B cell (primary cell): ENCODE measurements at regions not wholly inside any gene's neighbourhood (a gene's known extent, or its start where the extent isn't known, plus 50 kb on each side); places are given as distances from the start of the nearest gene placed in this dataset.
A peak's percentile ranks its signal among the peaks of the same experiment; 100 is the strongest.

Source experiments
- ATAC-seq: fragments of 200-7000 bp; cut with Tn5 transposase; one replicate; pipeline ENCODE4 v1.10.0; 2021; ENCODE audit warnings: low read depth, mild to moderate bottlenecking, moderate number of reproducible peaks, moderate library complexity
- CTCF ChIA-PET: fragments of 350-600 bp; sonication (Branson Sonifier 250); formaldehyde crosslinking; loops from one replicate; lab custom pipeline; 2021; ENCODE audit warnings: antibody characterized with exemption, inconsistent platforms; lab: Charles Lee
- POLR2A ChIA-PET: fragments of 350-600 bp; sonication (Branson Sonifier 250); formaldehyde crosslinking; loops from one replicate; lab custom pipeline; 2021; ENCODE audit warnings: antibody characterized with exemption; lab: Charles Lee
- DNase-seq: peaks from one replicate; pipeline ENCODE4 v3.0.0; 2013
- H2AFZ ChIP-seq: 2 replicates; pipeline ENCODE4 v1.6.1; 2012; ENCODE audit warnings: mild to moderate bottlenecking, low read depth, low read length; ENCODE audit not compliant: insufficient read depth, poor library complexity, severe bottlenecking
- H3K27ac ChIP-seq, 2 donors: 1 replicate in 1 of 2; 2 replicates in 1 of 2; pipeline ENCODE4 v1.5.1; 2012 to 2013; ENCODE audit warnings: low read length in 2 of 2, mild to moderate bottlenecking in 2 of 2, moderate library complexity in 1 of 2
- H3K27me3 ChIP-seq, 4 experiments: fragments of 200-600 bp in 1 of 4; sonication (generic) in 1 of 4; replicated peaks in 1 of 4; 1 replicate in 2 of 4; 2 replicates in 2 of 4; pipeline versions ENCODE4 v1.6.1 to v1.7.0; 2013 to 2016; ENCODE audit warnings: low read length in 3 of 4, mild to moderate bottlenecking in 2 of 4, mixed read lengths in 1 of 4, moderate library complexity in 1 of 4; ENCODE audit not compliant: insufficient read depth in 4 of 4, control insufficient read depth in 3 of 4; ENCODE audit errors: control extremely low read depth in 1 of 4
- H3K36me3 ChIP-seq, 2 experiments: replicated peaks in 1 of 2; 1 replicate in 1 of 2; 2 replicates in 1 of 2; pipeline versions ENCODE4 v1.6.1 to v1.7.1; 2013; ENCODE audit warnings: low read length in 1 of 2; ENCODE audit not compliant: insufficient read depth in 2 of 2, control insufficient read depth in 1 of 2; ENCODE audit errors: control extremely low read depth in 1 of 2, extremely low read depth in 1 of 2
- H3K4me1 ChIP-seq, 2 donors: fragments of 200-600 bp in 1 of 2; sonication (generic) in 1 of 2; 1 replicate in 1 of 2; 2 replicates in 1 of 2; pipeline versions ENCODE4 v1.5.1 to v1.6.1; 2013 to 2017; ENCODE audit warnings: low read length in 2 of 2; ENCODE audit not compliant: control insufficient read depth in 2 of 2, insufficient read depth in 2 of 2
- H3K4me2 ChIP-seq: replicated peaks from 2 replicates; pipeline ENCODE3; 2012; ENCODE audit warnings: mild to moderate bottlenecking, low read depth, low read length; ENCODE audit not compliant: poor library complexity, severe bottlenecking
- H3K4me3 ChIP-seq, 5 experiments: fragments of 200-600 bp in 1 of 5; sonication (generic) in 1 of 5; 1 replicate in 3 of 5; 2 replicates in 2 of 5; pipeline versions ENCODE4 v1.5.1 to v1.7.0; 2011 to 2016; ENCODE audit warnings: low read length in 4 of 5, mild to moderate bottlenecking in 4 of 5, low read depth in 2 of 5, control low read depth in 1 of 5, moderate library complexity in 1 of 5; ENCODE audit not compliant: insufficient read depth in 1 of 5; ENCODE audit errors: control extremely low read depth in 1 of 5, extremely low read depth in 1 of 5
- H3K79me2 ChIP-seq: fragments of 200-600 bp; sonication (generic); one replicate; pipeline ENCODE4 v1.6.0; 2016; ENCODE audit warnings: low read length; ENCODE audit not compliant: control insufficient read depth, insufficient read depth
- H3K9ac ChIP-seq: fragments of 200-600 bp; sonication (generic); 2 replicates; pipeline ENCODE4 v1.6.1; 2017; ENCODE audit warnings: mild to moderate bottlenecking, low read length, moderate library complexity
- H3K9me3 ChIP-seq, 3 donors: one replicate each; pipeline versions ENCODE4 v1.6.1 to v1.7.1; 2013; ENCODE audit warnings: low read length in 2 of 3; ENCODE audit not compliant: control insufficient read depth in 2 of 3, insufficient read depth in 1 of 3; ENCODE audit errors: control extremely low read depth in 1 of 3
- H4K20me1 ChIP-seq: 2 replicates; pipeline ENCODE4 v1.6.0; 2012; ENCODE audit warnings: mild to moderate bottlenecking, low read length; ENCODE audit not compliant: insufficient read depth, control insufficient read depth, poor library complexity, severe bottlenecking
- H3K27ac Mint-ChIP-seq: one replicate; pipeline ENCODE4 v1.8.0; 2021; ENCODE audit warnings: mixed read lengths
- H3K27me3 Mint-ChIP-seq: one replicate; pipeline ENCODE4 v1.8.0; 2021; ENCODE audit warnings: mixed read lengths
- H3K4me1 Mint-ChIP-seq: one replicate; pipeline ENCODE4 v1.8.0; 2021; ENCODE audit warnings: mixed read lengths
- H3K4me3 Mint-ChIP-seq: one replicate; pipeline ENCODE4 v1.8.0; 2021; ENCODE audit warnings: mixed read lengths
- H3K9me3 Mint-ChIP-seq: one replicate; pipeline ENCODE4 v1.8.0; 2022; ENCODE audit warnings: mixed read lengths; ENCODE audit not compliant: insufficient read depth
- EZH2 ChIP-seq: IDR thresholded peaks from 2 replicates; pipeline ENCODE4 v1.6.1; 2012; ENCODE audit warnings: borderline replicate concordance, low read depth, mild to moderate bottlenecking, moderate library complexity, low read length; ENCODE audit not compliant: insufficient read depth, poor library complexity, severe bottlenecking
- WGBS: methylation state at CpG from one replicate; pipeline ENCODE4 v1.1.5; 2013; ENCODE audit warnings: missing lambda C conversion rate; ENCODE audit not compliant: insufficient coverage; 5-methylcytosine and 5-hydroxymethylcytosine counted together
- intact Hi-C: fragments of 100-400 bp; cut with micrococcal nuclease; formaldehyde crosslinking; loops from one replicate; pipeline ENCODE4 v1.10.0; 2022
- TF ChIP-seq, protein P1 (sequence below): fragments of 200-600 bp; IDR thresholded peaks from one replicate; pipeline ENCODE4 v1.8.0; 2022; ENCODE audit warnings: antibody characterized with exemption, mild to moderate bottlenecking

GRCh38 chrY:12615733-12616446, 85.1 kb upstream of the USP9Y start:
- Mint-ChIP-seq H3K4me1 (no peaks in the 10 kb centered on the region), H3K27me3 (no peaks in the 10 kb centered on the region), H3K4me3 (no peak overlapping the region), H3K27ac (no peak overlapping the region), H3K9me3 (peaks cover 8% of the 10 kb centered on the region)
- Histone ChIP-seq H3K79me2 (no peaks in the 10 kb centered on the region), H3K4me2 (no peak overlapping the region), H3K9ac (no peak overlapping the region), H2AFZ (no peak overlapping the region), H3K4me1 (no peaks in the 10 kb centered on the region), H4K20me1 (no peaks in the 10 kb centered on the region), H3K36me3 (no peaks in the 10 kb centered on the region), H3K4me3 (no peak overlapping the region), H3K27ac (no peak overlapping the region), H3K9me3 (no peaks in the 10 kb centered on the region), H3K27me3 (no peaks in the 10 kb centered on the region)
- ChIA-PET CTCF (no interaction called here), POLR2A (no interaction called here)
- no peak for DNase-seq
- no peak for ATAC-seq
- no peak for TF ChIP-seq EZH2
- TF ChIP-seq, protein P1, sequence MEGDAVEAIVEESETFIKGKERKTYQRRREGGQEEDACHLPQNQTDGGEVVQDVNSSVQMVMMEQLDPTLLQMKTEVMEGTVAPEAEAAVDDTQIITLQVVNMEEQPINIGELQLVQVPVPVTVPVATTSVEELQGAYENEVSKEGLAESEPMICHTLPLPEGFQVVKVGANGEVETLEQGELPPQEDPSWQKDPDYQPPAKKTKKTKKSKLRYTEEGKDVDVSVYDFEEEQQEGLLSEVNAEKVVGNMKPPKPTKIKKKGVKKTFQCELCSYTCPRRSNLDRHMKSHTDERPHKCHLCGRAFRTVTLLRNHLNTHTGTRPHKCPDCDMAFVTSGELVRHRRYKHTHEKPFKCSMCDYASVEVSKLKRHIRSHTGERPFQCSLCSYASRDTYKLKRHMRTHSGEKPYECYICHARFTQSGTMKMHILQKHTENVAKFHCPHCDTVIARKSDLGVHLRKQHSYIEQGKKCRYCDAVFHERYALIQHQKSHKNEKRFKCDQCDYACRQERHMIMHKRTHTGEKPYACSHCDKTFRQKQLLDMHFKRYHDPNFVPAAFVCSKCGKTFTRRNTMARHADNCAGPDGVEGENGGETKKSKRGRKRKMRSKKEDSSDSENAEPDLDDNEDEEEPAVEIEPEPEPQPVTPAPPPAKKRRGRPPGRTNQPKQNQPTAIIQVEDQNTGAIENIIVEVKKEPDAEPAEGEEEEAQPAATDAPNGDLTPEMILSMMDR = no peak
- intact Hi-C loops = no loop called here

DNA sequence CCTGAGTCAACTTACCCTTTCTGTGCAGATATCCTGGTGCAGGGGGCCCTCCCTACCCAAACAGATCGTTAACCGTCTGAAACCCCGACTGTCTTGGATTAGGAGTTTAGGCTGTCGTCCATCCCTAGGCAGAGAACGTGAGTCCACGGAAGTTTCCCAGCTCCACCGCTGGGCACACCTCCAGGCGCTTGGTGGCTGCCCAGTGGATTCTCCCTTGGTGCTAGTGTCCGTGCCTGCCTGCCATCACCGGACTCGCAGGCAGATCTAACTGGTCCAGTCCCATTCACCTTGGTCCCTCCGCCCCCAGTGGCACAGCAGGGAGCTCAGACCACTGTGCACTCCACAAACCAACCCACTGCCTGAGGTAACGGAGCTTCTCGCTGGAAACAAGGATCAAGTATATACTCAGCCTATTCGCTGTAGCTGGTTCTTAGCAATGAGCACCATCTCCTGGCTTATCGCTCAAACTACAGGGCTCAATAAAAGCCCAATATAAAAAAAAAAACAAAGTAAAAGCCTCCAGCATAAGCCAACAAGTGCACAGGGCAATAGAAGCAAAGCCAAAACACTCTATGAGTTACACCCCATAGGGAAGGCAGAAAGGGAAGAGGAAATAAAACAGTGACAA, 79.5 kb upstream of the USP9Y start:
- 74% methylated on average over 11 of the region's 16 CpGs for WGBS
- Histone ChIP-seq H3K27ac (no peak overlapping the region), H3K9me3 (no peaks in the 10 kb centered on the region), H3K27me3 (no peaks in the 10 kb centered on the region), H3K4me1 (no peaks in the 10 kb centered on the region), H4K20me1 (no peaks in the 10 kb centered on the region), H3K9ac (no peak overlapping the region), H3K4me2 (no peak overlapping the region), H3K36me3 (no peaks in the 10 kb centered on the region), H3K4me3 (no peak overlapping the region), H2AFZ (no peak overlapping the region), H3K79me2 (no peaks in the 10 kb centered on the region)
- CTCF ChIA-PET = no interaction called here
- no peak overlapping the region for H3K27ac Mint-ChIP-seq
- POLR2A ChIA-PET = no interaction called here
- intact Hi-C loops = no loop called here
- TF ChIP-seq, protein P1 = peak; percentile 6
- no peak for TF ChIP-seq EZH2
- no peaks in the 10 kb centered on the region for H3K9me3 Mint-ChIP-seq
- H3K4me1 Mint-ChIP-seq = no peaks in the 10 kb centered on the region
- H3K27me3 Mint-ChIP-seq = no peaks in the 10 kb centered on the region
- H3K4me3 Mint-ChIP-seq = no peak overlapping the region
- ATAC-seq (no peak), DNase-seq (no peak)
